ENCODE measurements at regions not wholly inside any gene's neighbourhood (a gene's known extent, or its start where the extent isn't known, plus 50 kb on each side); places are given as distances from the start of the nearest gene placed in this dataset.

GRCh38 chr14:81681541-81681940, 147.9 kb upstream of the SEL1L start:
- Mint-ChIP-seq H3K36me3 (no peaks in the 10 kb centered on the region), H3K27ac (no peak overlapping the region), H3K9me3 (peaks cover 4 to 12% (median 6%) of the 10 kb centered on the region in 7 donors), H3K27me3 (no peaks in the 10 kb centered on the region), H3K4me1 (no peaks in the 10 kb centered on the region), H3K4me3 (no peak overlapping the region)
- DNase-seq (no peak), ATAC-seq (ENCODE audit: low read depth in 2 of 2) (no peak)

- ATAC-seq (ENCODE audit: low read depth in 2 of 2) = no peak
Observed at GRCh38 chr14:81682134-81682533, 148.5 kb upstream of the SEL1L start.

GRCh38 chr14:81682701-81683100, 149.0 kb upstream of the SEL1L start:
- Mint-ChIP-seq H3K27me3 (no peaks in the 10 kb centered on the region), H3K36me3 (no peaks in the 10 kb centered on the region), H3K4me1 (no peaks in the 10 kb centered on the region), H3K27ac (no peak overlapping the region), H3K4me3 (no peak overlapping the region), H3K9me3 (peaks cover 0 to 12% (median 6%) of the 10 kb centered on the region in 7 donors)
- DNase-seq (no peak), ATAC-seq (ENCODE audit: low read depth in 2 of 2) (no peak)

More at GRCh38 chr14:81682134-81682533, 148.5 kb upstream of the SEL1L start:
- H3K27ac Mint-ChIP-seq = no peak overlapping the region
- peaks cover 4 to 12% (median 6%) of the 10 kb centered on the region in 7 donors for H3K9me3 Mint-ChIP-seq
- no peak for DNase-seq
- no peak overlapping the region for H3K4me3 Mint-ChIP-seq
- H3K36me3 Mint-ChIP-seq = no peaks in the 10 kb centered on the region
- H3K27me3 Mint-ChIP-seq = no peaks in the 10 kb centered on the region
- H3K4me1 Mint-ChIP-seq = no peaks in the 10 kb centered on the region

GRCh38 chr14:81684696-81685095, 151.0 kb upstream of the SEL1L start:
- ATAC-seq (ENCODE audit: low read depth in 2 of 2) = no peak

GRCh38 chr14:81686512-81686911, 152.9 kb upstream of the SEL1L start:
- Mint-ChIP-seq H3K36me3 (no peaks in the 10 kb centered on the region), H3K27ac (no peak overlapping the region), H3K4me1 (no peaks in the 10 kb centered on the region), H3K9me3 (peaks cover 0 to 6% (median 0%) of the 10 kb centered on the region in 7 donors), H3K27me3 (peaks cover 0 to 6% (median 0%) of the 10 kb centered on the region in 3 donors), H3K4me3 (no peak overlapping the region)
- no peak for DNase-seq
- no peak for ATAC-seq (ENCODE audit: low read depth in 2 of 2)

More at GRCh38 chr14:81684696-81685095, 151.0 kb upstream of the SEL1L start:
- no peak overlapping the region for H3K27ac Mint-ChIP-seq
- H3K27me3 Mint-ChIP-seq = peaks cover 0 to 5% (median 0%) of the 10 kb centered on the region in 3 donors
- H3K4me1 Mint-ChIP-seq = no peaks in the 10 kb centered on the region
- H3K9me3 Mint-ChIP-seq = peaks cover 0 to 6% (median 3%) of the 10 kb centered on the region in 7 donors
- no peaks in the 10 kb centered on the region for H3K36me3 Mint-ChIP-seq
- no peak overlapping the region for H3K4me3 Mint-ChIP-seq
- no peak for DNase-seq

DNA sequence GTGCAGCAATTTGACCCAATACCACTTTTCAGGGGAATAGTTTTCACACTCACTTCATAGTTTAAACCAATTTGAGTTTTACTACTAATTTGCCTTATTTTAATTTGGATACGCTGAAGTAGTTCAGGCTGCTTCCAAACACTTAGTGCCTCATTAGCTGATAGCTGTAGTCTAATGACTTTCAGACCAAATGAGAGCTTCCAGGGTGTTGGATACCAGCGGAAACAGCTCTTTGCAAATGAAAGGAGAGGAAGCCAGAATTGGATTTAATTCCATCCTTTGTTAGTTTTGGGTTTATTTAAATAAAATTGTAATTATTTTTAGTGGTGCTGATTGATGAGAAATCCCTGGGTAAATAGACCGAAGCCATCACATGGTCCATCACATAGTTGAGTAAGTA, 158.3 kb upstream of the SEL1L start:
- DNase-seq (no peak), ATAC-seq (ENCODE audit: low read depth in 2 of 2) (no peak)
- no peaks in the 10 kb centered on the region for H3K36me3 Mint-ChIP-seq
- H3K4me1 Mint-ChIP-seq = no peaks in the 10 kb centered on the region
- peaks cover 0 to 2% (median 0%) of the 10 kb centered on the region in 7 donors for H3K9me3 Mint-ChIP-seq
- no peak overlapping the region for H3K4me3 Mint-ChIP-seq
- H3K27me3 Mint-ChIP-seq = peaks cover 0 to 6% (median 0%) of the 10 kb centered on the region in 3 donors
- no peak overlapping the region for H3K27ac Mint-ChIP-seq

- DNase-seq (no peak), ATAC-seq (ENCODE audit: low read depth in 2 of 2) (no peak)
- Mint-ChIP-seq H3K36me3 (no peaks in the 10 kb centered on the region), H3K27me3 (peaks cover 0 to 12% (median 0%) of the 10 kb centered on the region in 3 donors), H3K4me3 (no peak overlapping the region), H3K27ac (no peak overlapping the region), H3K4me1 (no peaks in the 10 kb centered on the region), H3K9me3 (peaks cover 0 to 4% (median 0%) of the 10 kb centered on the region in 7 donors)
Observed at GRCh38 chr14:81694419-81694818, 160.8 kb upstream of the SEL1L start.

- Mint-ChIP-seq H3K36me3 (no peaks in the 10 kb centered on the region), H3K4me1 (no peaks in the 10 kb centered on the region), H3K9me3 (peaks cover 0 to 17% (median 7%) of the 10 kb centered on the region in 7 donors), H3K4me3 (no peak overlapping the region), H3K27ac (no peak overlapping the region), H3K27me3 (no peaks in the 10 kb centered on the region)
- DNase-seq (no peak), ATAC-seq (ENCODE audit: low read depth in 2 of 2) (no peak)
Observed at GRCh38 chr14:81709681-81710080, 176.0 kb upstream of the SEL1L start.

GRCh38 chr14:81710232-81710845, 176.7 kb upstream of the SEL1L start:
- no peak overlapping the region for H3K4me3 Mint-ChIP-seq
- no peaks in the 10 kb centered on the region for H3K4me1 Mint-ChIP-seq
- DNase-seq (no peak), ATAC-seq (ENCODE audit: low read depth in 2 of 2) (no peak)
- H3K36me3 Mint-ChIP-seq = no peaks in the 10 kb centered on the region
- no peaks in the 10 kb centered on the region for H3K27me3 Mint-ChIP-seq
- H3K9me3 Mint-ChIP-seq = peaks cover 0 to 12% (median 7%) of the 10 kb centered on the region in 7 donors
- H3K27ac Mint-ChIP-seq = no peak overlapping the region

DNA sequence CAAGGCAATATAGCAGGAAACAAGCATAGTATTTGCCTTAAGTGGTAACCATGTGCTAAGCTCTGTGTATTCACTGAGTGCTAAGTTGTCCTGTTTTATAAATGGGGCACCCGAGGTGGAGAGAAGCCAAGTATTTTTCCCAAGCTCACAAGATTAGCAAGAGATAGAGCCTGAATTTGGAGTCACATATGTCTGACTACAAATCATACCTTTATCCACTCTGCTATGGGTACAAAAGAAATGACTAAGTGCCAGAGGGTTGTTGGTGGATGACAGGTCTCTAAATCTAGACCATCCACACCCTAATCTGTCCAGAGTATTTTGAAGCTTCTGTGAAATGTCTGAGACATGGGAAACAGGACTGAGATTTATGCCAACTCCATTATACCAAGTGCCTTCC, 182.1 kb upstream of the SEL1L start:
- Mint-ChIP-seq H3K4me3 (no peak overlapping the region), H3K27ac (no peak overlapping the region), H3K27me3 (peaks cover 0 to 5% (median 0%) of the 10 kb centered on the region in 3 donors), H3K4me1 (no peaks in the 10 kb centered on the region), H3K36me3 (no peaks in the 10 kb centered on the region), H3K9me3 (peaks cover 0 to 8% (median 6%) of the 10 kb centered on the region in 7 donors)
- DNase-seq (no peak), ATAC-seq (ENCODE audit: low read depth in 2 of 2) (no peak)

- Mint-ChIP-seq H3K9me3 (peaks cover 0 to 7% (median 3%) of the 10 kb centered on the region in 7 donors), H3K36me3 (no peaks in the 10 kb centered on the region), H3K4me3 (no peak overlapping the region), H3K4me1 (no peaks in the 10 kb centered on the region), H3K27ac (no peak overlapping the region), H3K27me3 (peaks cover 0 to 5% (median 0%) of the 10 kb centered on the region in 3 donors)
- DNase-seq = no peak
- no peak for ATAC-seq (ENCODE audit: low read depth in 2 of 2)
Observed at GRCh38 chr14:81716953-81717352, 183.3 kb upstream of the SEL1L start.

GRCh38 chr14:81723956-81724355, 190.3 kb upstream of the SEL1L start:
- peaks cover 0 to 5% (median 0%) of the 10 kb centered on the region in 7 donors for H3K9me3 Mint-ChIP-seq
- H3K4me1 Mint-ChIP-seq = no peaks in the 10 kb centered on the region
- H3K27ac Mint-ChIP-seq = no peak overlapping the region
- no peak overlapping the region for H3K4me3 Mint-ChIP-seq
- DNase-seq (no peak), ATAC-seq (ENCODE audit: low read depth in 2 of 2) (no peak)
- H3K27me3 Mint-ChIP-seq = peaks cover 0 to 5% (median 0%) of the 10 kb centered on the region in 3 donors
- no peaks in the 10 kb centered on the region for H3K36me3 Mint-ChIP-seq

- Mint-ChIP-seq H3K27me3 (peaks cover 0 to 4% (median 0%) of the 10 kb centered on the region in 3 donors), H3K9me3 (peaks cover 0 to 5% (median 2%) of the 10 kb centered on the region in 7 donors), H3K36me3 (no peaks in the 10 kb centered on the region), H3K27ac (no peak overlapping the region), H3K4me3 (no peak overlapping the region), H3K4me1 (no peaks in the 10 kb centered on the region)
- ATAC-seq (ENCODE audit: low read depth in 2 of 2) (no peak), DNase-seq (no peak)
Observed at GRCh38 chr14:81727218-81727617, 193.6 kb upstream of the SEL1L start.

GRCh38 chr14:81728447-81728846, 194.8 kb upstream of the SEL1L start:
- H3K9me3 Mint-ChIP-seq = peaks cover 0 to 5% (median 2%) of the 10 kb centered on the region in 7 donors
- H3K4me3 Mint-ChIP-seq = no peak overlapping the region
- ATAC-seq (ENCODE audit: low read depth in 2 of 2) (no peak), DNase-seq (no peak)
- no peaks in the 10 kb centered on the region for H3K4me1 Mint-ChIP-seq
- H3K27me3 Mint-ChIP-seq = peaks cover 0 to 4% (median 0%) of the 10 kb centered on the region in 3 donors
- no peaks in the 10 kb centered on the region for H3K36me3 Mint-ChIP-seq
- H3K27ac Mint-ChIP-seq = no peak overlapping the region
